ENCODE measurements at regions not wholly inside any gene's neighbourhood (a gene's known extent, or its start where the extent isn't known, plus 50 kb on each side); places are given as distances from the start of the nearest gene placed in this dataset.

- Histone ChIP-seq H2AFZ (replicated peaks; ENCODE audit: low read length, poor library complexity) (no peak overlapping the region), H3K27ac (ENCODE audit: insufficient read depth, low read length) (no peak overlapping the region), H2BK120ac (ENCODE audit: low read depth, low read length) (no peak overlapping the region), H3K18ac (ENCODE audit: low read depth, low read length) (no peak overlapping the region), H4K5ac (ENCODE audit: low read depth, low read length) (no peak overlapping the region), H3K9me1 (ENCODE audit: insufficient read depth, low read length) (no peaks in the 10 kb centered on the region), H3K79me1 (ENCODE audit: low read depth in 1 of 2, low read length in 2 of 2) (no peaks in the 10 kb centered on the region), H4K20me1 (ENCODE audit: insufficient read depth, low read length) (no peaks in the 10 kb centered on the region), H3K56ac (ENCODE audit: extremely low read depth, insufficient read depth, low read length) (no peak overlapping the region), H3K4me3 (ENCODE audit: insufficient read depth, low read depth, low read length) (no peak overlapping the region), H4K8ac (ENCODE audit: low read depth in 2 of 2, low read length in 2 of 2) (no peak overlapping the region), H3K36me3 (ENCODE audit: control insufficient read depth, insufficient read depth, low read length) (no peaks in the 10 kb centered on the region), H3K23ac (ENCODE audit: low read depth, low read length) (no peak overlapping the region), H2BK20ac (ENCODE audit: low read depth, low read length) (no peak overlapping the region), H3K9ac (ENCODE audit: low read depth, low read length) (no peak overlapping the region), H3K14ac (replicated peaks; ENCODE audit: low read depth, low read length) (no peak overlapping the region), H3K4ac (ENCODE audit: low read depth, low read length) (no peak overlapping the region), H2BK5ac (ENCODE audit: low read depth, low read length, poor library complexity, severe bottlenecking) (no peak overlapping the region), H2BK15ac (ENCODE audit: low read depth, low read length) (no peak overlapping the region), H3K27me3 (ENCODE audit: control insufficient read depth, insufficient read depth, low read length) (no peaks in the 10 kb centered on the region), H2AK5ac (ENCODE audit: low read depth, low read length) (no peak overlapping the region), H3K9me3 (ENCODE audit: control insufficient read depth, insufficient read depth, low read length) (peaks cover 2% of the 10 kb centered on the region; the same call in 1 of the 2 replicates), H4K91ac (ENCODE audit: insufficient read depth, low read depth, low read length) (no peak overlapping the region), H2AK9ac (replicated peaks; ENCODE audit: low read depth, low read length, poor library complexity) (no peak overlapping the region), H3K4me1 (ENCODE audit: control insufficient read depth, insufficient read depth, low read length) (no peaks in the 10 kb centered on the region), H3K4me2 (ENCODE audit: low read depth, low read length) (no peak overlapping the region)
- no peak for DNase-seq
- intact Hi-C loops (cut with micrococcal nuclease) (no loop called here), in situ Hi-C loops (cut with MboI; ENCODE audit: low sequenced_read_pairs) (no loop called here), dilution Hi-C loops (cut with HindIII; ENCODE audit: low sequenced_read_pairs, unreplicated experiment) (no loop called here)
- no CpG with 5 or more reads among the region's 1 CpG for WGBS, 2 experiments (ENCODE audit: extremely low coverage in 2 of 2, insufficient read length in 1 of 2)
- POLR2A ChIA-PET (ENCODE audit: unreplicated experiment) = no interaction called here
- TF ChIP-seq RCOR1 (IDR thresholded peaks at IDR 0.05; ENCODE audit: insufficient replicate concordance, low read length) (no peak), NFE2L2 (IDR thresholded peaks at IDR 0.05; ENCODE audit: low read depth, low read length) (no peak), ELK1 (IDR thresholded peaks at IDR 0.05; ENCODE audit: borderline replicate concordance, low read depth, low read length) (no peak), FOS (IDR thresholded peaks at IDR 0.05; ENCODE audit: low read depth, low read length) (no peak), CHD1 (IDR thresholded peaks at IDR 0.05; ENCODE audit: low read depth, low read length) (no peak), CEBPB (IDR thresholded peaks at IDR 0.05; ENCODE audit: low read depth, low read length) (no peak), SMC3 (IDR thresholded peaks at IDR 0.05; ENCODE audit: low read depth, low read length) (no peak), MAZ (IDR thresholded peaks at IDR 0.05; ENCODE audit: borderline replicate concordance, low read depth, low read length) (no peak), MXI1 (IDR thresholded peaks at IDR 0.05; ENCODE audit: borderline replicate concordance, low read depth, low read length) (no peak), RAD21 (IDR thresholded peaks at IDR 0.05; ENCODE audit: low read length) (no peak), RFX5 (IDR thresholded peaks at IDR 0.05; ENCODE audit: low read depth, low read length) (no peak), MAFK (IDR thresholded peaks at IDR 0.05; ENCODE audit: low read depth, low read length) (no peak), USF2 (IDR thresholded peaks at IDR 0.05; ENCODE audit: low read depth, low read length) (no peak)
- no TSS peak for BruUV-seq (replicated peaks)
- CTCF ChIA-PET = no interaction called here
- ATAC-seq (ENCODE audit: low read depth) = no peak
Measured at GRCh38 chr18:27312853-27313252, 127.7 kb upstream of the CHST9 start.
